GM12864 (cell line): ENCODE measurements at regions not wholly inside any gene's neighbourhood (a gene's known extent, or its start where the extent isn't known, plus 50 kb on each side); places are given as distances from the start of the nearest gene placed in this dataset.

Source experiments
- DNase-seq: peaks from one replicate; pipeline ENCODE4 v3.0.0-alpha.2; 2011; ENCODE audit warnings: low read depth
- H3K4me3 ChIP-seq: 2 replicates; pipeline ENCODE4 v1.5.1; 2011; ENCODE audit warnings: mild to moderate bottlenecking, low read depth, low read length, control low read depth
- CTCF ChIP-seq: IDR thresholded peaks from 2 replicates; pipeline ENCODE4 v1.5.1; 2011; ENCODE audit warnings: low read depth, mild to moderate bottlenecking, moderate library complexity, low read length, control low read depth, inconsistent platforms; ENCODE audit errors: missing control alignments

- DNase-seq = no peak
- TF ChIP-seq CTCF = no peak
- no peak overlapping the region for H3K4me3 ChIP-seq
These were observed 143.6 kb downstream of the BOD1 start for GRCh38 chr5:173472784-173473278.

- TF ChIP-seq CTCF = no peak
- H3K4me3 ChIP-seq = no peak overlapping the region
- no peak for DNase-seq
These were observed 143.9 kb upstream of the STC2 start for GRCh38 chr5:173472164-173472563.

- no peak for DNase-seq
- no peak overlapping the region for H3K4me3 ChIP-seq
- TF ChIP-seq CTCF = no peak
These were observed 140.6 kb upstream of the STC2 start for GRCh38 chr5:173468821-173469251.

GRCh38 chr5:173466227-173466626 lies 138.0 kb upstream of the STC2 start:
- TF ChIP-seq CTCF = no peak
- no peak for DNase-seq
- no peak overlapping the region for H3K4me3 ChIP-seq

GRCh38 chr5:173464813-173465212 lies 136.6 kb upstream of the STC2 start:
- DNase-seq = no peak
- TF ChIP-seq CTCF = no peak
- H3K4me3 ChIP-seq = no peak overlapping the region

GRCh38 chr5:173463207-173463606 lies 135.0 kb upstream of the STC2 start:
- no peak for TF ChIP-seq CTCF
- DNase-seq = no peak
- no peak overlapping the region for H3K4me3 ChIP-seq

- H3K4me3 ChIP-seq = no peak overlapping the region
- DNase-seq = no peak
- no peak for TF ChIP-seq CTCF
These were observed 130.8 kb upstream of the STC2 start for GRCh38 chr5:173458828-173459609.
